ENCODE measurements at regions not wholly inside any gene's neighbourhood (a gene's known extent, or its start where the extent isn't known, plus 50 kb on each side); places are given as distances from the start of the nearest gene placed in this dataset.

DNA sequence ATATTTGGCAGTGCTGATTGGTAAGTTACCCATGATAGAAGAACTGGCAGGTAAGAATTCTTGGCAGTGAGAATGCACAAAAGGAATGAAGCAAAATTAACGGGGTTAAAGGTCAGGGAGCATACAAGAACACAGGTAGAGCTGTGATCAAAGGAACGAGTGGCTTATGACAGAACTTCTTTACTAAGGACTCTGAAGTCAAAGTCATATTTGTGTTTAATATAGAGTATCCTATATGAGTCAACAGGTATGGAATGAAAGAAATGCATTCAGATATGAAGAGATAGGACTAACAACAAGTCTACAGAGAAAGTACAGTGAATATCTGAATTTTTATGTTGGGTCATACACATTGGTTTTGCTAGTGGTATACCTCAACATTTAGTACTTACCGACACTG is 209.0 kb upstream of the CITED2 start:
- TF ChIP-seq CTCF (conservative IDR thresholded peaks at IDR 0.05 in 1 of 2, IDR thresholded peaks at IDR 0.05 in 1 of 2; ENCODE audit: extremely low read depth in 1 of 2, insufficient read depth in 1 of 2, low read depth in 1 of 2, low read length in 2 of 2) (no peak), EZH2 (IDR thresholded peaks at IDR 0.05; ENCODE audit: borderline replicate concordance, low read length) (no peak)

Data from mammary epithelial cell (primary cell).